Subcutaneous abdominal adipose tissue (tissue), 5 donors: ENCODE measurements at regions not wholly inside any gene's neighbourhood (a gene's known extent, or its start where the extent isn't known, plus 50 kb on each side); places are given as distances from the start of the nearest gene placed in this dataset.

ENCODE experiments used
- H3K27ac ChIP-seq: one replicate; pipeline ENCODE4 v1.7.0; 2013; ENCODE audit warnings: low read depth, mild to moderate bottlenecking, inconsistent platforms, low read length, moderate library complexity
- H3K27me3 ChIP-seq, 5 donors: one replicate each; pipeline ENCODE4 v1.7.0; 2013; ENCODE audit warnings: low read length in 5 of 5, inconsistent platforms in 1 of 5; ENCODE audit not compliant: control insufficient read depth in 5 of 5, insufficient read depth in 4 of 5
- H3K36me3 ChIP-seq, 5 donors: one replicate each; pipeline ENCODE4 v1.7.0; 2013; ENCODE audit warnings: low read length in 5 of 5; ENCODE audit not compliant: control insufficient read depth in 5 of 5, insufficient read depth in 5 of 5
- H3K4me1 ChIP-seq, 5 donors: one replicate each; pipeline ENCODE4 v1.7.0; 2013; ENCODE audit warnings: low read length in 5 of 5, mild to moderate bottlenecking in 3 of 5, moderate library complexity in 1 of 5; ENCODE audit not compliant: control insufficient read depth in 5 of 5, insufficient read depth in 5 of 5
- H3K4me3 ChIP-seq, 5 donors: one replicate each; pipeline ENCODE4 v1.7.0; 2013; ENCODE audit warnings: low read length in 5 of 5, low read depth in 1 of 5
- H3K9ac ChIP-seq, 5 donors: one replicate each; pipeline ENCODE4 v1.7.0; 2013; ENCODE audit warnings: low read length in 5 of 5, mild to moderate bottlenecking in 4 of 5, moderate library complexity in 3 of 5
- H3K9me3 ChIP-seq, 5 donors: one replicate each; pipeline ENCODE4 v1.7.0; 2013; ENCODE audit warnings: low read length in 5 of 5; ENCODE audit not compliant: control insufficient read depth in 5 of 5
- donor health status: healthy.
- donor health status: healthy.
- donor health status: healthy.
- donor health status: healthy.
- donor health status: healthy.

DNA sequence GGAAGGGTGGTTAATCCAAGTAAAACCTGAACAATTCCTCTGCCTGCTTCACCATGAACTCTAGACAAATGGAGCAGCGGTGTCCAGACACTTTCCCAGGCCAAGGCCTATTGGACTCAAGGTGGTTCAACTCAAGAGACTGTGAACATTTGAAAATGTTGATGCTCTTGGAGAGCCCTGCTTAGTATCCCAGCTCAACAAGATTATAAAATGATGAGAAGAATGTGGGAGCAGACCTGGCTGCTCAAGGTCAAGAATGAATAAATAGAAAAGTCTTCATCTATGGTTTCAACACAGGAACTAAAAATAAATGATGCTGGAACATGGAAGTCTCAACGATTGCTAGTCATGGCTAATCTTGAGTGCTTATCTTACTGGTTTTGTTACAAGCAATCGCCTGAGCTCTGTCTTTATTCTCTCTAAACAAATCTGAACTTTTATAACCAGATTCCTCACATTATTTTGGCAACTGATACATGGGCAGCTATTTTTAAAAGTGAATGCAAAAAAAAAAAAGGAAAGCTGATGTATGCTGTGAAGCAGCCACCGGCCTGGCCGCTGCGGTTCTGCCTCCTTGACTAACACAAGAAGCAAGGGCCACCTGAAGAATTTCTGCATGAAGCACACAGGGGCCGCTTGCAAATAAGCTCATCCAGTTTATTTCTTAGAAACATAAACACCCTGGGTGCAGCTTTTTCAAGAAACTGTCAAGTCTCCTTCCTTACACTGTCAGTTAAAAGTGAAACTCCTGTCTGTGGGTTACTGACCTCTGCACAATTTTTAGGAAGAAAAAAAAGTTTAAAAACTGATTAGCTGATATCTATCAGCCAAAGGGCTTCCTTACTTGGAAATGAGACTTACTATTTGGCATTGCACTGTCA, 120.1 kb upstream of the ARHGEF3 start:
- H3K4me3 ChIP-seq, result peak overlapping the region in 4 of 5 donors; percentile 1 to 47 (median 22)
- H3K9ac ChIP-seq, result peak overlapping the region in 3 of 5 donors; percentile 29 to 61 (median 32)
- no peaks in the 10 kb centered on the region for H3K36me3 ChIP-seq
- peaks cover 11 to 70% (median 35%) of the 10 kb centered on the region in 5 donors for H3K4me1 ChIP-seq
- peak overlapping the region; percentile 64 for H3K27ac ChIP-seq
- H3K9me3 ChIP-seq, result no peaks in the 10 kb centered on the region
- H3K27me3 ChIP-seq, result no peaks in the 10 kb centered on the region

- Histone ChIP-seq H3K4me1 (peaks cover 11 to 53% (median 30%) of the 10 kb centered on the region in 5 donors), H3K9me3 (no peaks in the 10 kb centered on the region), H3K4me3 (no peak overlapping the region), H3K36me3 (no peaks in the 10 kb centered on the region), H3K27ac (no peak overlapping the region), H3K9ac (no peak overlapping the region), H3K27me3 (no peaks in the 10 kb centered on the region)
These were observed 118.0 kb upstream of the ARHGEF3 start for GRCh38 chr3:56919797-56920195.

DNA sequence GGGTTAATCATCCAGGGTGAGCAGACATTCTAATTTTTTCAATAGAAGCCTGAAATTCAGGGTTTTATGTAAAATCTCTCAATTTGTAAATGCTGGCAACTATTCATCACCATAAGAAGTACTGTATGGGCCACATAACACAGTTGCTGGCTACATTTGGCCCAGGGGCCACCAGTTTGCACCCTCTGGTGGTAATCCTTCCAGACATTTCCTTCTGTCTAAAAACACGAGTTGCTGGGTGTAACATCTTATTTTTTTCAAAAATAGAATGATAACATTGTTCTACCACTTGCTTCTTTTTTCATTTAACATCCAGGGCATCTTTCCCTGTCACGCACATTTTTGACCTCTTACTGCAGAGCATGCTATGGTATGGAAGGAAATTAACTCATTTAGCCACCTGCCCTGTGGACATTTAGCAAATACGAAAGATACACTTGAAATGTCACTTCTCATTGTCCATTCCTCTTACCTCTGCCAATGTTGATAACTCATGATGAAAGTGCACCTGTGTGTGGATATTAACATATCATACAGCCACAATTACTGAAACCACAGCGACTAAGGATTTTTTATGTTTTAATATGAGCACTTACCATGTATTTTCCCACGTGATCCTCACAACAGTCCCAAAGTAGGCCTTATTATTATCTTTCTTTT, 117.5 kb upstream of the ARHGEF3 start:
- H3K27ac ChIP-seq, result no peak overlapping the region
- H3K9me3 ChIP-seq, result no peaks in the 10 kb centered on the region
- peaks cover 11 to 47% (median 26%) of the 10 kb centered on the region in 5 donors for H3K4me1 ChIP-seq
- no peaks in the 10 kb centered on the region for H3K36me3 ChIP-seq
- no peak overlapping the region for H3K4me3 ChIP-seq
- H3K9ac ChIP-seq, result no peak overlapping the region
- no peaks in the 10 kb centered on the region for H3K27me3 ChIP-seq

DNA sequence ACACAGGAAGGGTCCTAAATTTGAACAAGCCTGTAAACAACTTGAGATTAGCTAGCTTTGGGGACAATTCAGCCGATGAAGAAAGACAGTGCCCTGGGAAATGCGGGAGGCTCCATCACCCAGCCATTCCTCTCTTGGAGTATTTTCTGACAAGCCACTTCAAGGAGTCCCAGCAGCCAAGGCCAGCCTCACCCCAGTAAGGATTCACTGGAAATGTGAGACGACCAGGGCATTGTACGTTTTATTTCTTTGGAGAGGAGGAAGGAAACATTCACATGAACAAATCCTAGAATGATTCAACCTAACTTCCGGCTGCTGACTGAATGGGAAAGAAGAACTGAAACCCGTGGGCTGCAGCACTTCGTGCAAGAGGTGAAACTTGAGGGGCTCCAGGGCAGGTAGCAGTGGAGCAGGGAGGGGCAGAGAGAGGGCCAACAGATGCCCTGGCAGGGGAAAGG, 116.4 kb upstream of the ARHGEF3 start:
- H3K27ac ChIP-seq, result no peak overlapping the region
- H3K9me3 ChIP-seq, result no peaks in the 10 kb centered on the region
- no peaks in the 10 kb centered on the region for H3K27me3 ChIP-seq
- H3K4me3 ChIP-seq, result no peak overlapping the region
- H3K36me3 ChIP-seq, result no peaks in the 10 kb centered on the region
- peaks cover 6 to 36% (median 15%) of the 10 kb centered on the region in 5 donors for H3K4me1 ChIP-seq
- no peak overlapping the region for H3K9ac ChIP-seq

DNA sequence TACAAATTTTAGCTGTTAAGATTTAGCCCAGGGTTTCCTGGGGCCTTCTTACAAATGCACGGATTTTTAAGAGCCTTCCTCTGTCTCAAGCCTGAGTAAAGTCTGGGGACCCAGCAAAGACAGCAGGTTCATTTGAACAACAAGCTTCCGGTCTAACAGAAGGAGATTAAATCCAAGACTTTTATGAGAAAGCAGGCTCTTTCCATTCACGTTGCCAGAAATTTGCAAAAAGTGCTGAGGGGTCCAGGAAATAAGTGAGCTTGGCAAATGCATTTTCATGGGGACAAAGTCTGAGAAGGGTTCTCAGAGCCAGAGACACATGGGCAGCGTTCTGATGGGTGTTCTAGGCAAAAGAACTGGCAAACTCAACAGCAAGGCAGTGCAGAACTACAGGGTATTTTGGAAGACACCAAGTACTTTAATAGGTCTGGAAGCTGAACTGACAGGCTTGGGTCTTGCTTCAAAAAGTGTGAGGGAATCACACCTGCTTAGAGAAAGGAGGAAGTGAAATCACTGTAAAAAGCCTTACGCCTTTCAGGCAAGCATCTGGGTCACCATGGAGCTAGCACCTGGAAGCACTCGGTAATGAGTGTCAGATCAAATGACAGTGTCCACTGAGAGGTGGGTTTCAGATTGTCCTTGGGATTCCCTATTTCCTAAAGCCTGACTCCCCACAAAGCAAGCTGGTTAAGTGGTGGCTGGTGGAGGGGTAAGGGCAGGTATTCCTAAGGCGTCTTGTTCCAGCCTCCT, 115.8 kb upstream of the ARHGEF3 start:
- H3K27ac ChIP-seq, result no peak overlapping the region
- H3K4me1 ChIP-seq, result peaks cover 6 to 34% (median 13%) of the 10 kb centered on the region in 5 donors
- no peaks in the 10 kb centered on the region for H3K36me3 ChIP-seq
- H3K9me3 ChIP-seq, result no peaks in the 10 kb centered on the region
- no peak overlapping the region for H3K9ac ChIP-seq
- H3K4me3 ChIP-seq, result no peak overlapping the region
- no peaks in the 10 kb centered on the region for H3K27me3 ChIP-seq

- H3K27ac ChIP-seq, result no peak overlapping the region
- no peak overlapping the region for H3K9ac ChIP-seq
- H3K9me3 ChIP-seq, result no peaks in the 10 kb centered on the region
- peak overlapping the region in 4 of 5 donors; percentile 42 to 64 (median 58) for H3K4me3 ChIP-seq
- no peaks in the 10 kb centered on the region for H3K27me3 ChIP-seq
- no peaks in the 10 kb centered on the region for H3K36me3 ChIP-seq
- H3K4me1 ChIP-seq, result peaks cover 5 to 31% (median 12%) of the 10 kb centered on the region in 5 donors
These were observed 115.1 kb upstream of the ARHGEF3 start for GRCh38 chr3:56916716-56917360.

GRCh38 chr3:56915966-56916586, 114.3 kb upstream of the ARHGEF3 start:
- Histone ChIP-seq H3K4me1 (peaks cover 3 to 32% (median 12%) of the 10 kb centered on the region in 5 donors), H3K4me3 (peak overlapping the region; percentile 39 to 64 (median 57)), H3K9me3 (no peaks in the 10 kb centered on the region), H3K36me3 (no peaks in the 10 kb centered on the region), H3K9ac (peak overlapping the region in 2 of 5 donors; percentile 5 to 56), H3K27ac (peak overlapping the region; percentile 0), H3K27me3 (no peaks in the 10 kb centered on the region)

DNA sequence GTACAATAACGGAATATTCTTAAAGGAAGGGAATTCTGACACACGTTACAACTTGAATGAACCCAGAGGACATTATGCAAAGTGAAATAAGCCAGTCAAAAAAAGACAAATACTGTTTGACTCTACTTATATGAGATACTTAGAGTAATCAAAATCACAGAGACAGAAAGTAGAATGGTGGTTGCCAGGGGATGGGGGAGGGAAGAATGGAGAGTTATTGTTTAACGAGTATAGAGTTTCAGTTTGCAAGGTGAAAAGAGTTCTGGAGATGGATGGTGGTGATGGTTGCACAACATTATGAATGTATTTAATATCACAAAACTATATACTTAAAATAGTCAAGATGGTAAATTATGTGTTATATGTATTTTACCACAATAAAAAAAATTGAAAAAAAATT, 112.9 kb upstream of the ARHGEF3 start:
- Histone ChIP-seq H3K4me1 (peaks cover 3 to 35% (median 12%) of the 10 kb centered on the region in 5 donors), H3K9ac (no peak overlapping the region), H3K36me3 (no peaks in the 10 kb centered on the region), H3K4me3 (no peak overlapping the region), H3K9me3 (no peaks in the 10 kb centered on the region), H3K27me3 (no peaks in the 10 kb centered on the region), H3K27ac (no peak overlapping the region)

GRCh38 chr3:56911363-56911762, 109.6 kb upstream of the ARHGEF3 start:
- Histone ChIP-seq H3K9me3 (no peaks in the 10 kb centered on the region), H3K36me3 (no peaks in the 10 kb centered on the region), H3K4me1 (peaks cover 0 to 16% (median 3%) of the 10 kb centered on the region in 5 donors), H3K27me3 (no peaks in the 10 kb centered on the region), H3K4me3 (no peak overlapping the region), H3K27ac (no peak overlapping the region), H3K9ac (no peak overlapping the region)
